Pons (tissue), 1 donor: ENCODE measurements at regions not wholly inside any gene's neighbourhood (a gene's known extent, or its start where the extent isn't known, plus 50 kb on each side); places are given as distances from the start of the nearest gene placed in this dataset.
A peak's percentile ranks its signal among the peaks of the same experiment; 100 is the strongest.

Source experiments
- DNase-seq: peaks from one replicate; pipeline ENCODE4 v3.0.0-alpha.2; 2016; ENCODE audit warnings: low spot score

GRCh38 chr6:14944593-14944992, 301.3 kb upstream of the JARID2 start:
- DNase-seq: no peak

- no peak for DNase-seq
Observed at GRCh38 chr6:14945461-14946185, 300.2 kb upstream of the JARID2 start.

GRCh38 chr6:14946753-14947152, 299.1 kb upstream of the JARID2 start:
- no peak for DNase-seq

GRCh38 chr6:14948586-14949245, 297.2 kb upstream of the JARID2 start:
- DNase-seq: no peak

GRCh38 chr6:14950103-14950969, 295.5 kb upstream of the JARID2 start:
- no peak for DNase-seq

GRCh38 chr6:14950970-14951276, 294.9 kb upstream of the JARID2 start:
- no peak for DNase-seq

- DNase-seq: no peak
Observed at GRCh38 chr6:14951704-14952103, 294.2 kb upstream of the JARID2 start.

GRCh38 chr6:14953836-14954235, 292.0 kb upstream of the JARID2 start:
- no peak for DNase-seq

- DNase-seq: peak; percentile 19
Observed at GRCh38 chr6:14957355-14958059, 288.4 kb upstream of the JARID2 start.

- DNase-seq: no peak
Observed at GRCh38 chr6:14959324-14959885, 286.5 kb upstream of the JARID2 start.

- DNase-seq: no peak
Observed at GRCh38 chr6:14964556-14965270, 281.2 kb upstream of the JARID2 start.

GRCh38 chr6:14965424-14966075, 280.3 kb upstream of the JARID2 start:
- no peak for DNase-seq

- no peak for DNase-seq
Observed at GRCh38 chr6:14966096-14966905, 279.6 kb upstream of the JARID2 start.

- DNase-seq: no peak
Observed at GRCh38 chr6:14966906-14967711, 278.8 kb upstream of the JARID2 start.

- no peak for DNase-seq
Observed at GRCh38 chr6:14968056-14968637, 277.7 kb upstream of the JARID2 start.

- DNase-seq: no peak
Observed at GRCh38 chr6:14969126-14969525, 276.7 kb upstream of the JARID2 start.

GRCh38 chr6:14972379-14973067, 273.3 kb upstream of the JARID2 start:
- no peak for DNase-seq

GRCh38 chr6:14974372-14974771, 271.5 kb upstream of the JARID2 start:
- DNase-seq: no peak
